Loucy (cell line): ENCODE measurements at regions not wholly inside any gene's neighbourhood (a gene's known extent, or its start where the extent isn't known, plus 50 kb on each side); places are given as distances from the start of the nearest gene placed in this dataset.

Experiments used
- H2AFZ ChIP-seq: fragments of 200-600 bp; sonication (generic); 2 replicates; pipeline ENCODE4 v1.6.0; 2016; ENCODE audit warnings: antibody characterized with exemption, mild to moderate bottlenecking, low read length, moderate library complexity
- H3F3A ChIP-seq: fragments of 200-600 bp; 2 replicates; pipeline ENCODE4 v1.6.0; 2016; ENCODE audit warnings: antibody characterized with exemption, low read depth, mild to moderate bottlenecking
- H3K27me3 ChIP-seq: fragments of 200-600 bp; sonication (generic); 2 replicates; pipeline ENCODE4 v1.6.1; 2014; ENCODE audit warnings: low read length, mild to moderate bottlenecking; ENCODE audit not compliant: insufficient read depth, poor library complexity, severe bottlenecking
- H3K36me3 ChIP-seq: fragments of 200-600 bp; sonication (generic); 2 replicates; pipeline ENCODE4 v1.6.1; 2016; ENCODE audit warnings: low read length; ENCODE audit not compliant: insufficient read depth
- H3K4me1 ChIP-seq: fragments of 200-600 bp; sonication (generic); 2 replicates; pipeline ENCODE4 v1.5.1; 2014; ENCODE audit warnings: low read length, mild to moderate bottlenecking; ENCODE audit not compliant: insufficient read depth, poor library complexity, severe bottlenecking
- H3K4me2 ChIP-seq: fragments of 200-600 bp; sonication (generic); 2 replicates; pipeline ENCODE4 v1.6.0; 2014; ENCODE audit warnings: antibody characterized with exemption, low read length, low read depth, mild to moderate bottlenecking; ENCODE audit not compliant: poor library complexity, severe bottlenecking
- H3K4me3 ChIP-seq: fragments of 200-600 bp; sonication (generic); 2 replicates; pipeline ENCODE4 v1.5.1; 2014; ENCODE audit warnings: low read length, mild to moderate bottlenecking, mixed read lengths; ENCODE audit not compliant: poor library complexity, severe bottlenecking
- H3K79me2 ChIP-seq: fragments of 200-600 bp; sonication (generic); 2 replicates; pipeline ENCODE4 v1.6.1; 2014; ENCODE audit warnings: low read length; ENCODE audit not compliant: insufficient read depth
- H3K9ac ChIP-seq: fragments of 200-600 bp; sonication (generic); 2 replicates; pipeline ENCODE4 v1.6.0; 2014; ENCODE audit warnings: mild to moderate bottlenecking, low read depth, low read length, moderate library complexity; ENCODE audit not compliant: poor library complexity, severe bottlenecking
- H3K9me2 ChIP-seq: fragments of 200-600 bp; sonication (generic); replicated peaks from 2 replicates; pipeline ENCODE4 v1.6.1; 2016; ENCODE audit warnings: low read depth, low read length, mixed read lengths
- H3K9me3 ChIP-seq: fragments of 200-600 bp; sonication (generic); 2 replicates; pipeline ENCODE4 v1.6.1; 2014; ENCODE audit warnings: mild to moderate bottlenecking, antibody characterized with exemption, low read length, low read depth; ENCODE audit not compliant: insufficient read depth
- H4K20me1 ChIP-seq: fragments of 200-600 bp; sonication (generic); 2 replicates; pipeline ENCODE4 v1.6.0; 2014; ENCODE audit warnings: antibody characterized with exemption, low read length, mild to moderate bottlenecking; ENCODE audit not compliant: insufficient read depth, poor library complexity, severe bottlenecking
- CTCF ChIP-seq: fragments of 200-600 bp; sonication (generic); conservative IDR thresholded peaks from 2 replicates; pipeline ENCODE4 v1.5.1; 2014; ENCODE audit warnings: mild to moderate bottlenecking, antibody characterized with exemption, low read length
- EZH2phosphoT487 ChIP-seq: fragments of 200-600 bp; IDR thresholded peaks from 2 replicates; pipeline ENCODE4 v1.6.1; 2018; ENCODE audit warnings: antibody characterized with exemption, mild to moderate bottlenecking, moderate library complexity, borderline replicate concordance

GRCh38 chr4:63106600-63106999 lies 1302.7 kb downstream of the TECRL start:
- H3K4me3 ChIP-seq = no peak overlapping the region
- peak overlapping the region; percentile 78; the same call in 1 of the 2 replicates for H2AFZ ChIP-seq
- H3K27me3 ChIP-seq = no peaks in the 10 kb centered on the region
- no peaks in the 10 kb centered on the region for H3K9me2 ChIP-seq
- H3K79me2 ChIP-seq = no peaks in the 10 kb centered on the region
- H3K36me3 ChIP-seq = no peaks in the 10 kb centered on the region
- no peaks in the 10 kb centered on the region for H3K9me3 ChIP-seq
- H4K20me1 ChIP-seq = no peaks in the 10 kb centered on the region
- no peak for TF ChIP-seq CTCF
- TF ChIP-seq EZH2phosphoT487 = no peak
- no peak overlapping the region for H3K9ac ChIP-seq
- no peaks in the 10 kb centered on the region for H3F3A ChIP-seq
- peaks cover 9% of the 10 kb centered on the region for H3K4me1 ChIP-seq
- H3K4me2 ChIP-seq = no peak overlapping the region

- Histone ChIP-seq H3F3A (no peaks in the 10 kb centered on the region), H3K9me2 (no peaks in the 10 kb centered on the region), H3K27me3 (no peaks in the 10 kb centered on the region), H3K4me3 (no peak overlapping the region), H3K36me3 (no peaks in the 10 kb centered on the region), H4K20me1 (no peaks in the 10 kb centered on the region), H3K79me2 (no peaks in the 10 kb centered on the region), H3K9ac (no peak overlapping the region), H3K9me3 (no peaks in the 10 kb centered on the region), H3K4me2 (peak overlapping the region; percentile 8), H2AFZ (peak overlapping the region; percentile 78), H3K4me1 (peaks cover 9% of the 10 kb centered on the region)
- TF ChIP-seq CTCF = no peak
- no peak for TF ChIP-seq EZH2phosphoT487
Measured at GRCh38 chr4:63105839-63106238, 1303.4 kb downstream of the TECRL start.

GRCh38 chr4:63090641-63091040 lies 1318.6 kb downstream of the TECRL start:
- H3K9me2 ChIP-seq = no peaks in the 10 kb centered on the region
- H3K9ac ChIP-seq = no peak overlapping the region

More at GRCh38 chr4:63090641-63091040, 1318.6 kb downstream of the TECRL start:
- H3K4me3 ChIP-seq = no peak overlapping the region
- no peak overlapping the region for H3K4me2 ChIP-seq
- H3K36me3 ChIP-seq = no peaks in the 10 kb centered on the region
- H2AFZ ChIP-seq = no peak overlapping the region
- H3K4me1 ChIP-seq = no peaks in the 10 kb centered on the region
- H4K20me1 ChIP-seq = no peaks in the 10 kb centered on the region
- TF ChIP-seq EZH2phosphoT487 = no peak
- TF ChIP-seq CTCF = no peak
- no peaks in the 10 kb centered on the region for H3K27me3 ChIP-seq
- H3K9me3 ChIP-seq = no peaks in the 10 kb centered on the region
- no peaks in the 10 kb centered on the region for H3K79me2 ChIP-seq
- no peaks in the 10 kb centered on the region for H3F3A ChIP-seq
